ENCODE measurements at regions not wholly inside any gene's neighbourhood (a gene's known extent, or its start where the extent isn't known, plus 50 kb on each side); places are given as distances from the start of the nearest gene placed in this dataset.
"Not testable (repeated sequence)": the region's sequence is repeated elsewhere in the genome, so short reads cannot be mapped to it uniquely, and the experiment has no call there.

- TF ChIP-seq ZNF169 (tag by site-specific recombination; IDR thresholded peaks at IDR 0.05) (no peak), REPIN1 (tag by site-specific recombination; IDR thresholded peaks at IDR 0.05; ENCODE audit: low read depth) (no peak)
These were observed 556.4 kb downstream of the TUSC1 start (continued) for GRCh38 chr9:25121811-25122210.

DNA sequence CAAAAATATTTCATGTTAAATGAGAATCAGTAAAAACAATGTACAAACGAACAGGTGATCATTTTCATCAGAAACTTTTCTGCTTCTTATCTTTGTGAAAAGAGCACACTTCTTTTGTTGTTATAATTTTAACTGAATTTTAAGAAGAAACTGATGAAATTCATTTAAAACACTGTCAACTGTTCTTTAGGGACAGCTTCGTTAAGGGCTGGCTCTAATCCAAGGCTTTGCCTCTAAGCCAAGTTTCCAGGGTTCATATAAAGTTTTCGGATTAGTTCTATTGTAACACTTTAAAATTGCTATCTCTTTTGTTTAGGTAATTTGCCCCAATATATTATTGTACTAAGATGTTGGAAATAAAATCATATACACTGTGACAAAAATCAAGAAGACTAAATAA lies 559.2 kb downstream of the TUSC1 start:
- Histone ChIP-seq H3K4me3 (ENCODE audit: low read depth, low read length) (no peak overlapping the region), H3K36me3 (ENCODE audit: control insufficient read depth in 2 of 2, insufficient read depth in 1 of 2, low read length in 2 of 2) (no peaks in the 10 kb centered on the region), H3K27ac (ENCODE audit: extremely low read depth, low read depth, low read length) (no peak overlapping the region), H3K4me1 (ENCODE audit: control insufficient read depth, insufficient read depth, low read length) (no peaks in the 10 kb centered on the region), H3K9me3 (ENCODE audit: control insufficient read depth, insufficient read depth, low read depth, low read length) (no peaks in the 10 kb centered on the region)
- TF ChIP-seq ZFP37 (tag by site-specific recombination; IDR thresholded peaks at IDR 0.05): no peak
- no peak for TF ChIP-seq TSHZ1 (tag by site-specific recombination; IDR thresholded peaks at IDR 0.05; ENCODE audit: borderline replicate concordance)
- no peak for TF ChIP-seq KLF1 (tag by site-specific recombination; IDR thresholded peaks at IDR 0.05)
- TF ChIP-seq ZNF571 (tag by site-specific recombination; IDR thresholded peaks at IDR 0.05): no peak
- no peak for TF ChIP-seq REPIN1 (tag by site-specific recombination; IDR thresholded peaks at IDR 0.05; ENCODE audit: low read depth)
- TF ChIP-seq ZNF248 (tag by site-specific recombination; IDR thresholded peaks at IDR 0.05): no peak
- no peak for TF ChIP-seq ZNF776 (tag by site-specific recombination; IDR thresholded peaks at IDR 0.05; ENCODE audit: borderline replicate concordance)
- TF ChIP-seq, protein P1, sequence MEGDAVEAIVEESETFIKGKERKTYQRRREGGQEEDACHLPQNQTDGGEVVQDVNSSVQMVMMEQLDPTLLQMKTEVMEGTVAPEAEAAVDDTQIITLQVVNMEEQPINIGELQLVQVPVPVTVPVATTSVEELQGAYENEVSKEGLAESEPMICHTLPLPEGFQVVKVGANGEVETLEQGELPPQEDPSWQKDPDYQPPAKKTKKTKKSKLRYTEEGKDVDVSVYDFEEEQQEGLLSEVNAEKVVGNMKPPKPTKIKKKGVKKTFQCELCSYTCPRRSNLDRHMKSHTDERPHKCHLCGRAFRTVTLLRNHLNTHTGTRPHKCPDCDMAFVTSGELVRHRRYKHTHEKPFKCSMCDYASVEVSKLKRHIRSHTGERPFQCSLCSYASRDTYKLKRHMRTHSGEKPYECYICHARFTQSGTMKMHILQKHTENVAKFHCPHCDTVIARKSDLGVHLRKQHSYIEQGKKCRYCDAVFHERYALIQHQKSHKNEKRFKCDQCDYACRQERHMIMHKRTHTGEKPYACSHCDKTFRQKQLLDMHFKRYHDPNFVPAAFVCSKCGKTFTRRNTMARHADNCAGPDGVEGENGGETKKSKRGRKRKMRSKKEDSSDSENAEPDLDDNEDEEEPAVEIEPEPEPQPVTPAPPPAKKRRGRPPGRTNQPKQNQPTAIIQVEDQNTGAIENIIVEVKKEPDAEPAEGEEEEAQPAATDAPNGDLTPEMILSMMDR (tag by site-specific recombination; IDR thresholded peaks at IDR 0.05): no peak
- TF ChIP-seq ZNF133 (tag by site-specific recombination; IDR thresholded peaks at IDR 0.05): no peak
- ChIA-PET POLR2A (no interaction called here), CTCF (no interaction called here)

DNA sequence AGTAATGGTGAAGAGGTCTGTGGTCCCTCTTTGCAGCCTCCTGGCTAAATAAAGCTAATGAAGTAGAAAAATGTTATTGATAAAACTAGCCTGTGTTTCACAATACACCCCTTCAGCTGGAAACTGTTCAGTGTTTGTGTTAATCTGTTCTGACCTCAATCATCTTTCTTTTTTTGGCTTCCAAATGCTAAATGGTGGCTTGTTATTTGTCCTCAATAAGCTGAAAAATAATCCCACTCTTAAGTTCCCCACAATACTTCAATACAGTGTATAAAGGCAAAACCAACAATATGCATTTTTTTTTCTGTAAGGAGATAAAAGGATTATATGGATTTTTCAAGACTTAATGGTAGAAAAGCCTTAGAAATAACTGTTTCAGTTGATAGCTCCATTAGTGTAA lies 560.5 kb downstream of the TUSC1 start:
- ChIA-PET POLR2A (no interaction called here), CTCF (no interaction called here)
- no peak for TF ChIP-seq PRDM4 (tag by site-specific recombination; IDR thresholded peaks at IDR 0.05)
- TF ChIP-seq ZNF521 (tag by site-specific recombination; IDR thresholded peaks at IDR 0.05): no peak
- TF ChIP-seq ZNF280D (tag by site-specific recombination; IDR thresholded peaks at IDR 0.05): no peak
- TF ChIP-seq, protein P2, sequence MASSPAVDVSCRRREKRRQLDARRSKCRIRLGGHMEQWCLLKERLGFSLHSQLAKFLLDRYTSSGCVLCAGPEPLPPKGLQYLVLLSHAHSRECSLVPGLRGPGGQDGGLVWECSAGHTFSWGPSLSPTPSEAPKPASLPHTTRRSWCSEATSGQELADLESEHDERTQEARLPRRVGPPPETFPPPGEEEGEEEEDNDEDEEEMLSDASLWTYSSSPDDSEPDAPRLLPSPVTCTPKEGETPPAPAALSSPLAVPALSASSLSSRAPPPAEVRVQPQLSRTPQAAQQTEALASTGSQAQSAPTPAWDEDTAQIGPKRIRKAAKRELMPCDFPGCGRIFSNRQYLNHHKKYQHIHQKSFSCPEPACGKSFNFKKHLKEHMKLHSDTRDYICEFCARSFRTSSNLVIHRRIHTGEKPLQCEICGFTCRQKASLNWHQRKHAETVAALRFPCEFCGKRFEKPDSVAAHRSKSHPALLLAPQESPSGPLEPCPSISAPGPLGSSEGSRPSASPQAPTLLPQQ (tag by site-specific recombination; IDR thresholded peaks at IDR 0.05): no peak
- TF ChIP-seq FEZF1 (tag by site-specific recombination; IDR thresholded peaks at IDR 0.05): no peak
- TF ChIP-seq SP2 (tag by site-specific recombination; IDR thresholded peaks at IDR 0.05): no peak
- TF ChIP-seq BCL11A (tag by site-specific recombination; IDR thresholded peaks at IDR 0.05; ENCODE audit: low read depth): no peak
- TF ChIP-seq MZF1 (tag by site-specific recombination; IDR thresholded peaks at IDR 0.05; ENCODE audit: borderline replicate concordance): no peak
- TF ChIP-seq ZNF23 (tag by site-specific recombination; IDR thresholded peaks at IDR 0.05; ENCODE audit: borderline replicate concordance): no peak
- Histone ChIP-seq H3K9me3 (ENCODE audit: control insufficient read depth, insufficient read depth, low read depth, low read length) (no peaks in the 10 kb centered on the region), H3K36me3 (ENCODE audit: control insufficient read depth in 2 of 2, insufficient read depth in 1 of 2, low read length in 2 of 2) (no peaks in the 10 kb centered on the region), H3K4me1 (ENCODE audit: control insufficient read depth, insufficient read depth, low read length) (no peaks in the 10 kb centered on the region), H3K27ac (ENCODE audit: extremely low read depth, low read depth, low read length) (no peak overlapping the region), H3K4me3 (ENCODE audit: low read depth, low read length) (no peak overlapping the region)

GRCh38 chr9:25102204-25102603 lies 556.5 kb upstream of the IZUMO3 start:
- H3K9me3 ChIP-seq (ENCODE audit: control insufficient read depth, insufficient read depth, low read depth, low read length); H3K36me3 ChIP-seq (ENCODE audit: control insufficient read depth in 2 of 2, insufficient read depth in 1 of 2, low read length in 2 of 2); POLR2A ChIA-PET; CTCF ChIA-PET; H3K27ac ChIP-seq (ENCODE audit: extremely low read depth, low read depth, low read length); H3K4me1 ChIP-seq (ENCODE audit: control insufficient read depth, insufficient read depth, low read length); H3K4me3 ChIP-seq (ENCODE audit: low read depth, low read length): not testable (repeated sequence)

Measured in HEK293 (cell line).